ENCODE measurements at regions not wholly inside any gene's neighbourhood (a gene's known extent, or its start where the extent isn't known, plus 50 kb on each side); places are given as distances from the start of the nearest gene placed in this dataset.

- Histone ChIP-seq H3K4me1 (replicated peaks in 1 of 4; ENCODE audit: control insufficient read depth in 3 of 4, insufficient read depth in 4 of 4, low read length in 3 of 4) (no peaks in the 10 kb centered on the region), H3K27me3 (replicated peaks in 1 of 4; ENCODE audit: control insufficient read depth in 3 of 4, extremely low read depth in 1 of 4, insufficient read depth in 3 of 4, low read length in 3 of 4) (no peaks in the 10 kb centered on the region), H3K14ac (ENCODE audit: insufficient read length) (no peak overlapping the region), H3K27ac (ENCODE audit: low read depth, low read length) (no peak overlapping the region), H3K23ac (ENCODE audit: insufficient read length) (no peak overlapping the region), H2BK5ac (ENCODE audit: low read depth, low read length) (no peak overlapping the region), H2BK15ac (ENCODE audit: low read length) (no peak overlapping the region), H2AK5ac (ENCODE audit: low read depth, low read length) (no peak overlapping the region), H4K20me1 (replicated peaks in 1 of 2; ENCODE audit: control insufficient read depth in 1 of 2, insufficient read depth in 2 of 2, low read length in 2 of 2) (no peaks in the 10 kb centered on the region), H3K36me3 (ENCODE audit: control insufficient read depth in 2 of 4, insufficient read depth in 4 of 4, low read length in 3 of 4) (no peaks in the 10 kb centered on the region), H4K8ac (ENCODE audit: extremely low read depth, insufficient read depth, low read length) (no peak overlapping the region), H3K4me2 (ENCODE audit: insufficient read depth in 1 of 2, low read depth in 2 of 2, low read length in 2 of 2) (no peak overlapping the region), H3K79me1 (ENCODE audit: low read depth, low read length) (no peaks in the 10 kb centered on the region), H2BK120ac (replicated peaks; ENCODE audit: low read depth, low read length) (no peak overlapping the region), H3K4ac (replicated peaks; ENCODE audit: insufficient read length, low read depth, low read length) (no peak overlapping the region), H3K56ac (replicated peaks; ENCODE audit: insufficient read length, low read depth, low read length) (no peak overlapping the region), H2AFZ (ENCODE audit: low read length) (no peak overlapping the region), H3K23me2 (ENCODE audit: low read depth, low read length) (no peaks in the 10 kb centered on the region), H2BK20ac (ENCODE audit: low read length) (no peak overlapping the region), H3K18ac (ENCODE audit: extremely low read depth, low read length) (no peak overlapping the region), H2BK12ac (ENCODE audit: low read depth, low read length) (no peak overlapping the region), H4K5ac (ENCODE audit: insufficient read length, low read depth, low read length) (no peak overlapping the region), H3K9me3 (ENCODE audit: insufficient read depth in 2 of 2, low read depth in 1 of 2, low read length in 1 of 2) (peaks cover 6 to 7% of the 10 kb centered on the region in 2 experiments; a peak in 2 of 4 replicates), H4K91ac (replicated peaks; ENCODE audit: insufficient read length, low read length) (no peak overlapping the region), H3K4me3 (ENCODE audit: extremely low read depth in 1 of 4, insufficient read depth in 2 of 4, low read depth in 3 of 4, low read length in 4 of 4) (no peak overlapping the region), H3K9ac (replicated peaks in 1 of 4; ENCODE audit: extremely low read depth in 1 of 4, low read depth in 3 of 4, low read length in 3 of 4) (no peak overlapping the region), H3K79me2 (ENCODE audit: control insufficient read depth in 1 of 2, insufficient read depth in 2 of 2, low read length in 2 of 2) (no peaks in the 10 kb centered on the region)
- DNase-seq (ENCODE audit: low read depth in 1 of 2, low spot score in 2 of 2) (no peak), FAIRE-seq (no peak)
- POLR2A ChIA-PET (ENCODE audit: partially characterized antibody) = no interaction called here
- WGBS, 2 experiments (ENCODE audit: extremely low coverage in 1 of 2, insufficient coverage in 1 of 2, insufficient read length in 1 of 2, insufficient replicate concordance in 2 of 2, low coverage in 1 of 2, low lambda C conversion rate in 2 of 2, missing lambda C conversion rate in 1 of 2) = 85% methylated on average over 6 of the region's 6 CpGs; no CpG with 5 or more reads in 1 of the 2 experiments
- CTCF ChIA-PET (ENCODE audit: partially characterized antibody) = no interaction called here
- TF ChIP-seq EGR1 (IDR thresholded peaks at IDR 0.05; ENCODE audit: borderline replicate concordance, low read depth, low read length) (no peak), EP300 (IDR thresholded peaks at IDR 0.05; ENCODE audit: borderline replicate concordance in 1 of 2, low read depth in 2 of 2, low read length in 2 of 2) (no peak), TBP (IDR thresholded peaks at IDR 0.05; ENCODE audit: low read depth, low read length) (no peak), KDM5A (IDR thresholded peaks at IDR 0.05; ENCODE audit: low read length) (no peak), ZNF274 (IDR thresholded peaks at IDR 0.05; ENCODE audit: borderline replicate concordance, extremely low read depth, low read length) (no peak), BCL11A (IDR thresholded peaks at IDR 0.05; ENCODE audit: low read depth in 2 of 2, low read length in 2 of 2) (no peak), CBX5 (IDR thresholded peaks at IDR 0.05; ENCODE audit: low read depth, low read length) (no peak), GTF2F1 (IDR thresholded peaks at IDR 0.05; ENCODE audit: borderline replicate concordance, low read depth, low read length) (no peak), RNF2 (IDR thresholded peaks at IDR 0.05; ENCODE audit: borderline replicate concordance, low read depth, low read length, missing control alignments, poor library complexity, severe bottlenecking) (no peak), HDAC2 (IDR thresholded peaks at IDR 0.05; ENCODE audit: borderline replicate concordance in 1 of 2, low read depth in 2 of 2, low read length in 2 of 2) (no peak), MAFK (IDR thresholded peaks at IDR 0.05; ENCODE audit: low read depth, low read length) (no peak), HDAC6 (IDR thresholded peaks at IDR 0.05; ENCODE audit: low read depth, low read length) (no peak), CREB1 (IDR thresholded peaks at IDR 0.05) (no peak), BRCA1 (IDR thresholded peaks at IDR 0.05; ENCODE audit: low read depth, low read length) (no peak), MAX (IDR thresholded peaks at IDR 0.05) (no peak)
Observed at GRCh38 chr6:98532004-98532403, 302.4 kb upstream of the POU3F2 start.
